ENCODE measurements at regions not wholly inside any gene's neighbourhood (a gene's known extent, or its start where the extent isn't known, plus 50 kb on each side); places are given as distances from the start of the nearest gene placed in this dataset.

- no peaks in the 10 kb centered on the region for H3K79me2 ChIP-seq (ENCODE audit: control insufficient read depth, insufficient read depth, low read length, poor library complexity)
- H4K8ac ChIP-seq (ENCODE audit: low read depth, low read length), result no peak overlapping the region
- H3K4me2 ChIP-seq (ENCODE audit: low read length), result no peak overlapping the region
- no peaks in the 10 kb centered on the region for H3K36me3 ChIP-seq (ENCODE audit: control insufficient read depth in 1 of 2, insufficient read depth in 2 of 2, low read length in 2 of 2)
- H3K9ac ChIP-seq (ENCODE audit: low read length), result no peak overlapping the region
- H3K4me1 ChIP-seq (ENCODE audit: control insufficient read depth in 1 of 2, insufficient read depth in 2 of 2, low read length in 2 of 2), result no peaks in the 10 kb centered on the region
- H3K14ac ChIP-seq (ENCODE audit: low read length), result no peak overlapping the region
- H3K18ac ChIP-seq (ENCODE audit: low read length), result no peak overlapping the region
- H2BK12ac ChIP-seq (ENCODE audit: low read length), result no peak overlapping the region
- H3K9me3 ChIP-seq (ENCODE audit: insufficient read depth, low read depth, low read length), result peaks cover 2% of the 10 kb centered on the region
- no peaks in the 10 kb centered on the region for H3K27me3 ChIP-seq (ENCODE audit: insufficient read depth, low read length)
- no peak overlapping the region for H2AK5ac ChIP-seq (ENCODE audit: low read length)
- H4K12ac ChIP-seq (ENCODE audit: low read depth, low read length), result no peak overlapping the region
- H3K23ac ChIP-seq (ENCODE audit: low read length), result no peak overlapping the region
- no peak overlapping the region for H4K91ac ChIP-seq (ENCODE audit: low read depth, low read length)
- WGBS (ENCODE audit: extremely low coverage, insufficient coverage, insufficient read length), result no CpG with 5 or more reads among the region's 5 CpGs
- H3K27ac ChIP-seq (ENCODE audit: low read depth, low read length), result no peak overlapping the region
- DNase-seq, result no peak
- no peaks in the 10 kb centered on the region for H3K79me1 ChIP-seq (ENCODE audit: low read length)
- H3K4me3 ChIP-seq (ENCODE audit: low read depth, low read length), result no peak overlapping the region
- H2BK5ac ChIP-seq (ENCODE audit: low read depth, low read length, poor library complexity), result no peak overlapping the region
- no peak overlapping the region for H2AFZ ChIP-seq (ENCODE audit: insufficient read depth, low read length, poor library complexity)
- H2BK120ac ChIP-seq (ENCODE audit: insufficient read depth, low read length, poor library complexity), result no peak overlapping the region
- no peak overlapping the region for H3K4ac ChIP-seq (ENCODE audit: low read depth, low read length)
Measured at GRCh38 chr20:58014628-58015315, 213.7 kb downstream of the ANKRD60 start.

GRCh38 chr20:58012731-58013510 lies 215.5 kb downstream of the ANKRD60 start:
- Histone ChIP-seq H3K14ac (ENCODE audit: low read length) (no peak overlapping the region), H3K4ac (ENCODE audit: low read depth, low read length) (no peak overlapping the region), H3K79me2 (ENCODE audit: control insufficient read depth, insufficient read depth, low read length, poor library complexity) (no peaks in the 10 kb centered on the region), H3K36me3 (ENCODE audit: control insufficient read depth in 1 of 2, insufficient read depth in 2 of 2, low read length in 2 of 2) (no peaks in the 10 kb centered on the region), H3K9ac (ENCODE audit: low read length) (no peak overlapping the region), H3K79me1 (ENCODE audit: low read length) (no peaks in the 10 kb centered on the region), H3K23ac (ENCODE audit: low read length) (no peak overlapping the region), H2AFZ (ENCODE audit: insufficient read depth, low read length, poor library complexity) (no peak overlapping the region), H3K4me1 (ENCODE audit: control insufficient read depth in 1 of 2, insufficient read depth in 2 of 2, low read length in 2 of 2) (no peaks in the 10 kb centered on the region), H3K4me2 (ENCODE audit: low read length) (no peak overlapping the region), H3K27me3 (ENCODE audit: insufficient read depth, low read length) (no peaks in the 10 kb centered on the region), H3K18ac (ENCODE audit: low read length) (no peak overlapping the region), H2AK5ac (ENCODE audit: low read length) (no peak overlapping the region), H3K27ac (ENCODE audit: low read depth, low read length) (no peak overlapping the region), H2BK12ac (ENCODE audit: low read length) (no peak overlapping the region), H4K12ac (ENCODE audit: low read depth, low read length) (no peak overlapping the region), H2BK5ac (ENCODE audit: low read depth, low read length, poor library complexity) (no peak overlapping the region), H4K8ac (ENCODE audit: low read depth, low read length) (no peak overlapping the region), H3K4me3 (ENCODE audit: low read depth, low read length) (no peak overlapping the region), H4K91ac (ENCODE audit: low read depth, low read length) (no peak overlapping the region), H2BK120ac (ENCODE audit: insufficient read depth, low read length, poor library complexity) (no peak overlapping the region), H3K9me3 (ENCODE audit: insufficient read depth, low read depth, low read length) (peaks cover 2% of the 10 kb centered on the region)
- no CpG with 5 or more reads among the region's 16 CpGs for WGBS (ENCODE audit: extremely low coverage, insufficient coverage, insufficient read length)
- DNase-seq, result no peak

DNA sequence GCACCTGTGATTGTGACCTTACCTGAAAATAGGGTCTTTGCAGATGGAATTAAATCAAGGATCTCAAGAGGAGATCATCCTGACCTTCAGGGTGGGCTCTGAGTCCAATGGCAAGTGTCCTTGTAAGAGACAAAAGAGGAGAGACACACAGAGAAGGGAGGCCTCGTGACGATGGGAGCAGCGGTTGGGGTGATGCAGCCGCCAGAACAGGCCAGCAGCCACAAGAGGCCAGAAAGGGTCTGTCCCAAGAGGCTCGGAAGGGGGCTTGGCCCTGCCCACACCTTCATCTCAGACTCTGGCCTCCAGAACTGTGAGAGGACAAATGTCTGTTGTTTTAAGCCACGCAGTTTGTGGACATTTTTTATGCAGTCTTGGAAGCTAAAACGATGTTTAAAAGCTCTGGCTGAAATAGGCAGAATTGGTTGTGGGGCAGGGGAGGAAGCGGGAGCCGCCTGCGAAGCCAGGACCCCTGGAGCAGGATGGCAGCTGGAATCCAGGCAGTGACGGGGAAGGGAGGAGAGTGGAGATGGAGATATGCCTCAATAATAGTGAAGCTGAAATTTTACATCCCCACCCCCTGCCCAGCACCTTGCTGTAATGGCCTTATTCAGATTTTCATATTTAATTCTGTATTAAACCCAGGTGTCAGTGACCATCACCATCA lies 216.4 kb downstream of the ANKRD60 start:
- WGBS (ENCODE audit: extremely low coverage, insufficient coverage, insufficient read length), result no CpG with 5 or more reads among the region's 11 CpGs
- H2BK120ac ChIP-seq (ENCODE audit: insufficient read depth, low read length, poor library complexity), result no peak overlapping the region
- no peak overlapping the region for H3K23ac ChIP-seq (ENCODE audit: low read length)
- no peak for DNase-seq
- no peak overlapping the region for H2BK12ac ChIP-seq (ENCODE audit: low read length)
- H3K4me3 ChIP-seq (ENCODE audit: low read depth, low read length), result no peak overlapping the region
- H3K36me3 ChIP-seq (ENCODE audit: control insufficient read depth in 1 of 2, insufficient read depth in 2 of 2, low read length in 2 of 2), result no peaks in the 10 kb centered on the region
- no peak overlapping the region for H2AFZ ChIP-seq (ENCODE audit: insufficient read depth, low read length, poor library complexity)
- H4K91ac ChIP-seq (ENCODE audit: low read depth, low read length), result no peak overlapping the region
- no peak overlapping the region for H3K27ac ChIP-seq (ENCODE audit: low read depth, low read length)
- H3K4me2 ChIP-seq (ENCODE audit: low read length), result no peak overlapping the region
- H3K18ac ChIP-seq (ENCODE audit: low read length), result no peak overlapping the region
- H2AK5ac ChIP-seq (ENCODE audit: low read length), result no peak overlapping the region
- H2BK5ac ChIP-seq (ENCODE audit: low read depth, low read length, poor library complexity), result no peak overlapping the region
- no peaks in the 10 kb centered on the region for H3K79me1 ChIP-seq (ENCODE audit: low read length)
- H4K12ac ChIP-seq (ENCODE audit: low read depth, low read length), result no peak overlapping the region
- no peaks in the 10 kb centered on the region for H3K79me2 ChIP-seq (ENCODE audit: control insufficient read depth, insufficient read depth, low read length, poor library complexity)
- H3K14ac ChIP-seq (ENCODE audit: low read length), result no peak overlapping the region
- H3K9me3 ChIP-seq (ENCODE audit: insufficient read depth, low read depth, low read length), result peaks cover 2% of the 10 kb centered on the region
- no peaks in the 10 kb centered on the region for H3K4me1 ChIP-seq (ENCODE audit: control insufficient read depth in 1 of 2, insufficient read depth in 2 of 2, low read length in 2 of 2)
- no peak overlapping the region for H3K9ac ChIP-seq (ENCODE audit: low read length)
- H4K8ac ChIP-seq (ENCODE audit: low read depth, low read length), result no peak overlapping the region
- H3K4ac ChIP-seq (ENCODE audit: low read depth, low read length), result no peak overlapping the region
- no peaks in the 10 kb centered on the region for H3K27me3 ChIP-seq (ENCODE audit: insufficient read depth, low read length)

GRCh38 chr20:58011106-58011946 lies 217.1 kb downstream of the ANKRD60 start:
- Histone ChIP-seq H3K27ac (ENCODE audit: low read depth, low read length) (no peak overlapping the region), H3K4me3 (ENCODE audit: low read depth, low read length) (no peak overlapping the region), H3K4me2 (ENCODE audit: low read length) (no peak overlapping the region), H2AK5ac (ENCODE audit: low read length) (no peak overlapping the region), H3K23ac (ENCODE audit: low read length) (no peak overlapping the region), H2BK120ac (ENCODE audit: insufficient read depth, low read length, poor library complexity) (no peak overlapping the region), H3K14ac (ENCODE audit: low read length) (no peak overlapping the region), H3K9ac (ENCODE audit: low read length) (no peak overlapping the region), H3K79me1 (ENCODE audit: low read length) (no peaks in the 10 kb centered on the region), H3K18ac (ENCODE audit: low read length) (no peak overlapping the region), H3K27me3 (ENCODE audit: insufficient read depth, low read length) (no peaks in the 10 kb centered on the region), H4K8ac (ENCODE audit: low read depth, low read length) (no peak overlapping the region), H2AFZ (ENCODE audit: insufficient read depth, low read length, poor library complexity) (no peak overlapping the region), H4K12ac (ENCODE audit: low read depth, low read length) (no peak overlapping the region), H2BK12ac (ENCODE audit: low read length) (no peak overlapping the region), H3K79me2 (ENCODE audit: control insufficient read depth, insufficient read depth, low read length, poor library complexity) (no peaks in the 10 kb centered on the region), H2BK5ac (ENCODE audit: low read depth, low read length, poor library complexity) (no peak overlapping the region), H4K91ac (ENCODE audit: low read depth, low read length) (no peak overlapping the region), H3K4ac (ENCODE audit: low read depth, low read length) (no peak overlapping the region), H3K9me3 (ENCODE audit: insufficient read depth, low read depth, low read length) (peaks cover 2% of the 10 kb centered on the region), H3K4me1 (ENCODE audit: control insufficient read depth in 1 of 2, insufficient read depth in 2 of 2, low read length in 2 of 2) (no peaks in the 10 kb centered on the region), H3K36me3 (ENCODE audit: control insufficient read depth in 1 of 2, insufficient read depth in 2 of 2, low read length in 2 of 2) (no peaks in the 10 kb centered on the region)
- WGBS (ENCODE audit: extremely low coverage, insufficient coverage, insufficient read length), result no CpG with 5 or more reads among the region's 14 CpGs
- DNase-seq, result no peak
